Mucosa of descending colon (tissue), 3 donors: ENCODE measurements at regions not wholly inside any gene's neighbourhood (a gene's known extent, or its start where the extent isn't known, plus 50 kb on each side); places are given as distances from the start of the nearest gene placed in this dataset.
A peak's percentile ranks its signal among the peaks of the same experiment; 100 is the strongest.

Experiments
- ATAC-seq: fragments of 200-7000 bp; cut with Tn5 transposase; one replicate; pipeline ENCODE4 v1.9.1; 2020; ENCODE audit warnings: mild to moderate bottlenecking, moderate library complexity
- DNase-seq, 3 donors: peaks; one replicate each; pipeline ENCODE4 v3.0.0-alpha.2; 2020
- H3K36me3 ChIP-seq: fragments of 200-600 bp; one replicate; pipeline ENCODE4 v1.8.0; 2021; ENCODE audit warnings: low read depth, mild to moderate bottlenecking
- H3K4me1 ChIP-seq: fragments of 200-600 bp; one replicate; pipeline ENCODE4 v1.8.0; 2021; ENCODE audit warnings: low read depth, mild to moderate bottlenecking
- H3K4me3 ChIP-seq: fragments of 200-600 bp; one replicate; pipeline ENCODE4 v1.8.0; 2021; ENCODE audit warnings: mild to moderate bottlenecking
- H3K9me3 ChIP-seq: fragments of 200-600 bp; one replicate; pipeline ENCODE4 v1.8.0; 2021; ENCODE audit warnings: mild to moderate bottlenecking
- intact Hi-C, 2 donors: fragments of 100-400 bp; cut with DNase I in 1 of 2; cut with micrococcal nuclease in 1 of 2; formaldehyde crosslinking; loops; one replicate each; pipeline versions ENCODE4 v1.11.0 to v1.11.1; 2022; cut with DNase I, micrococcal nuclease
- TF ChIP-seq, protein P1 (sequence below): fragments of 200-600 bp; IDR thresholded peaks from one replicate; pipeline ENCODE4 v1.8.0; 2022; ENCODE audit warnings: antibody characterized with exemption, mild to moderate bottlenecking
- donor health status: DM: no; HTN: no; CAD: no; lungs with moderate emphysema.
- donor health status: DM: no; HTN: no; CAD: no.
- donor health status: DM: no; HTN: yes; CAD: no.

DNA sequence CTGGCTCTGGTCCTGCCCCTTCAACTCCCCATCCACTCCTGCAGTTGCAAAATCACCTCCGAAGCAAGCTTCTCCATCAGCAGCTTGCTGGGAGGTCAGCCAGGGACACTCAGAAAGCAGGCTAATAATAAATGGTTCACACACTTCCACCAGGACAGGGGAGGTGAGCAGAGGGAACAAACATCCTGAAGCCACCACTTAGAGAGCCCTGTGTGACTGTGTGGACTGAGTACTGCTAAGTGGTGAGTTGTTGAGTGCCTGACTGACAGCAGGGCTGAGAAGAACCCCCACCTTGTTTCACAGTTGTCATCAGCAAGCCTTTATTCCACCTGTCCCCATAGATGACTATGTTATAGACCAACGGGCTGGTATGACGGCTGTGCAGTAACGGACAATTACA, 213.9 kb downstream of the CBLN1 start:
- TF ChIP-seq, protein P1, sequence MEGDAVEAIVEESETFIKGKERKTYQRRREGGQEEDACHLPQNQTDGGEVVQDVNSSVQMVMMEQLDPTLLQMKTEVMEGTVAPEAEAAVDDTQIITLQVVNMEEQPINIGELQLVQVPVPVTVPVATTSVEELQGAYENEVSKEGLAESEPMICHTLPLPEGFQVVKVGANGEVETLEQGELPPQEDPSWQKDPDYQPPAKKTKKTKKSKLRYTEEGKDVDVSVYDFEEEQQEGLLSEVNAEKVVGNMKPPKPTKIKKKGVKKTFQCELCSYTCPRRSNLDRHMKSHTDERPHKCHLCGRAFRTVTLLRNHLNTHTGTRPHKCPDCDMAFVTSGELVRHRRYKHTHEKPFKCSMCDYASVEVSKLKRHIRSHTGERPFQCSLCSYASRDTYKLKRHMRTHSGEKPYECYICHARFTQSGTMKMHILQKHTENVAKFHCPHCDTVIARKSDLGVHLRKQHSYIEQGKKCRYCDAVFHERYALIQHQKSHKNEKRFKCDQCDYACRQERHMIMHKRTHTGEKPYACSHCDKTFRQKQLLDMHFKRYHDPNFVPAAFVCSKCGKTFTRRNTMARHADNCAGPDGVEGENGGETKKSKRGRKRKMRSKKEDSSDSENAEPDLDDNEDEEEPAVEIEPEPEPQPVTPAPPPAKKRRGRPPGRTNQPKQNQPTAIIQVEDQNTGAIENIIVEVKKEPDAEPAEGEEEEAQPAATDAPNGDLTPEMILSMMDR, result no peak
- Histone ChIP-seq H3K9me3 (no peaks in the 10 kb centered on the region), H3K4me1 (no peaks in the 10 kb centered on the region), H3K36me3 (no peaks in the 10 kb centered on the region), H3K4me3 (no peak overlapping the region)
- intact Hi-C loops, result no loop called here
- ATAC-seq (no peak), DNase-seq (no peak)

GRCh38 chr16:49061137-49061714, 220.4 kb downstream of the CBLN1 start:
- no peak for ATAC-seq
- TF ChIP-seq, protein P1, result no peak
- intact Hi-C loops, result no loop called here
- Histone ChIP-seq H3K36me3 (no peaks in the 10 kb centered on the region), H3K4me3 (no peak overlapping the region), H3K9me3 (no peaks in the 10 kb centered on the region), H3K4me1 (no peaks in the 10 kb centered on the region)
- DNase-seq, result no peak

DNA sequence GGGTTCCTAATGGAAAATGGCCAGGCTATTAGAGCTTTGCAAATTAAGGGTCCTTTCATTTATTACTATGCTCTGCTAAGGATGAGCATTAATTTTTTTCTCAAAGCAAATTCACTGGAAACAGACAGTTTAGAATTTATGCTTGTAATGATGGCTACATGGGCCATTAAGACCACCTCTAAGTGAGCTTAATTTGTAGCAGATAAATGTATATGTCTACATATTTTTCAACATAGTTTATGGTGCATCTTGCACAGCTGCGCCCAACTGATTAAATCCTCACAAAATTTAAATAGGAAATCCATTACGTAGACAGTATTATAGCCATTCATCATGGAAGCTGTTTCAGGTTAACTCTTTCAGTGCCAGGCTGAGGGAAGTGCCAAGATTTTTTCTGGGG, 220.9 kb downstream of the CBLN1 start:
- H3K4me3 ChIP-seq, result no peak overlapping the region
- intact Hi-C loops, result no loop called here

GRCh38 chr16:49058382-49058781, 223.3 kb downstream of the CBLN1 start:
- H3K36me3 ChIP-seq, result no peaks in the 10 kb centered on the region
- TF ChIP-seq, protein P1, result no peak
- DNase-seq (peak in 1 of 3 donors; percentile 3), ATAC-seq (no peak)
- no peaks in the 10 kb centered on the region for H3K4me1 ChIP-seq
- no peak overlapping the region for H3K4me3 ChIP-seq
- intact Hi-C loops, result no loop called here
- H3K9me3 ChIP-seq, result no peaks in the 10 kb centered on the region

More for the DNA sequence above, 220.9 kb downstream of the CBLN1 start:
- TF ChIP-seq, protein P1, result no peak
- ATAC-seq, result no peak
- no peaks in the 10 kb centered on the region for H3K36me3 ChIP-seq
- H3K9me3 ChIP-seq, result no peaks in the 10 kb centered on the region
- no peak for DNase-seq
- H3K4me1 ChIP-seq, result no peaks in the 10 kb centered on the region

GRCh38 chr16:49057936-49058335, 223.7 kb downstream of the CBLN1 start:
- DNase-seq (no peak), ATAC-seq (no peak)
- Histone ChIP-seq H3K36me3 (no peaks in the 10 kb centered on the region), H3K4me3 (no peak overlapping the region), H3K4me1 (no peaks in the 10 kb centered on the region), H3K9me3 (no peaks in the 10 kb centered on the region)
- TF ChIP-seq, protein P1, result no peak
- intact Hi-C loops, result no loop called here

DNA sequence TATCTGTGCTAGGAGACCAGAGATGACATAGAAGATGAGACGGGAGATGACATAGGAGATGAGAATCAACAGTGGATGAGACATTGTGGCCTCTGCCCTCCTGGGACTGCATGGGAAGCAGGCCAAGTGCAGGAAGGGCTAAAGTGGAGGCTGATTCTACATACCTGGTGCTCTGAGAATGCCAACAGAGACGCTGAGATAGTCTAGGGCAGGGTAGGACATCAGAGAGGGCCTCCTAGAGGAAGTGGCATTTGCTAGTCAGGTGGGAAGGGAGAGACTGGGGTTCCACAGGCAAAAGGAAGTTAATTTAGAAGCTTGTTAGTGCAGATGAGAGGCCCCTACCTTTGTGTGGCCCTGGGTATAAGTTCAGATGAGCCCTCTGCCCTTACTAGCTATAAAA, 224.2 kb downstream of the CBLN1 start:
- H3K9me3 ChIP-seq, result no peaks in the 10 kb centered on the region
- H3K4me1 ChIP-seq, result no peaks in the 10 kb centered on the region
- H3K4me3 ChIP-seq, result no peak overlapping the region
- TF ChIP-seq, protein P1, result no peak
- DNase-seq, result no peak
- ATAC-seq, result no peak
- no peaks in the 10 kb centered on the region for H3K36me3 ChIP-seq
- intact Hi-C loops, result no loop called here
